Keratinocyte (primary cell): ENCODE measurements at regions not wholly inside any gene's neighbourhood (a gene's known extent, or its start where the extent isn't known, plus 50 kb on each side); places are given as distances from the start of the nearest gene placed in this dataset.

Experiments
- CTCF ChIP-seq, 3 experiments: IDR thresholded peaks in 1 of 3; conservative IDR thresholded peaks in 1 of 3; optimal IDR thresholded peaks in 1 of 3; 2 replicates in 2 of 3; 3 replicates in 1 of 3; pipeline versions ENCODE3 to v1.5.1; 2011; ENCODE audit warnings: low read length in 3 of 3, mild to moderate bottlenecking in 3 of 3, moderate library complexity in 2 of 3, control low read depth in 1 of 3, inconsistent platforms in 1 of 3; ENCODE audit not compliant: insufficient read depth in 2 of 3; ENCODE audit errors: extremely low read depth in 1 of 3
- EZH2 ChIP-seq: IDR thresholded peaks from one replicate; pipeline ENCODE4 v1.6.1; 2012; ENCODE audit warnings: inconsistent platforms, mild to moderate bottlenecking, low read length, moderate library complexity

- TF ChIP-seq CTCF (optimal IDR thresholded peaks at IDR 0.05 in 1 of 3, IDR thresholded peaks at IDR 0.05 in 1 of 3, conservative IDR thresholded peaks at IDR 0.05 in 1 of 3; ENCODE audit: extremely low read depth in 1 of 3, insufficient read depth in 2 of 3, low read length in 3 of 3) = no peak
- TF ChIP-seq EZH2 = no peak
Observed at GRCh38 chrX:10095698-10096432, 60.9 kb upstream of the CLCN4 start.
